Activated naive CD8-positive, alpha-beta T cell treated with anti-CD3 and anti-CD28 coated beads, Interleukin-2, amount 50 U/mL, for 24 hours (primary cell): ENCODE measurements at regions not wholly inside any gene's neighbourhood (a gene's known extent, or its start where the extent isn't known, plus 50 kb on each side); places are given as distances from the start of the nearest gene placed in this dataset.
"Not testable (repeated sequence)": the region's sequence is repeated elsewhere in the genome, so short reads cannot be mapped to it uniquely, and the experiment has no call there.

Experiments
- ATAC-seq: fragments of 150-1000 bp; cut with Tn5 transposase; one replicate; pipeline ENCODE4 v1.10.0; 2021
- DNase-seq: peaks from one replicate; pipeline ENCODE4 v3.0.0; 2021
- H3K27ac Mint-ChIP-seq: one replicate; pipeline ENCODE4 v1.8.0; 2021; ENCODE audit warnings: mild to moderate bottlenecking, mixed read lengths
- H3K27me3 Mint-ChIP-seq: one replicate; pipeline ENCODE4 v1.8.0; 2021; ENCODE audit warnings: mixed read lengths
- H3K36me3 Mint-ChIP-seq: one replicate; pipeline ENCODE4 v1.8.0; 2021; ENCODE audit warnings: low read depth, mixed read lengths
- H3K4me1 Mint-ChIP-seq: one replicate; pipeline ENCODE4 v1.8.0; 2021; ENCODE audit warnings: mixed read lengths
- H3K4me3 Mint-ChIP-seq: one replicate; pipeline ENCODE4 v1.8.0; 2021; ENCODE audit warnings: mild to moderate bottlenecking, moderate library complexity, mixed read lengths
- H3K9me3 Mint-ChIP-seq: one replicate; pipeline ENCODE4 v1.8.0; 2021; ENCODE audit warnings: mixed read lengths

GRCh38 chr9:29078063-29078666, 1504.9 kb upstream of the C9orf72 start:
- Mint-ChIP-seq H3K27ac (no peak overlapping the region), H3K36me3 (no peaks in the 10 kb centered on the region), H3K27me3 (no peaks in the 10 kb centered on the region), H3K4me1 (no peaks in the 10 kb centered on the region), H3K4me3 (no peak overlapping the region), H3K9me3 (no peaks in the 10 kb centered on the region)
- DNase-seq = no peak
- ATAC-seq = no peak

GRCh38 chr9:29100762-29101161, 1527.5 kb upstream of the C9orf72 start:
- Mint-ChIP-seq H3K4me3 (no peak overlapping the region), H3K27ac (no peak overlapping the region), H3K9me3 (peaks cover 4% of the 10 kb centered on the region), H3K27me3 (no peaks in the 10 kb centered on the region), H3K4me1 (no peaks in the 10 kb centered on the region), H3K36me3 (no peaks in the 10 kb centered on the region)
- DNase-seq (no peak), ATAC-seq (no peak)

GRCh38 chr9:29104166-29104565, 1530.9 kb upstream of the C9orf72 start:
- not testable (repeated sequence) for H3K36me3 Mint-ChIP-seq, H3K4me3 Mint-ChIP-seq, DNase-seq, H3K27ac Mint-ChIP-seq, H3K9me3 Mint-ChIP-seq, H3K27me3 Mint-ChIP-seq, H3K4me1 Mint-ChIP-seq, ATAC-seq

GRCh38 chr9:29118555-29118954, 1545.3 kb upstream of the C9orf72 start:
- no peak for ATAC-seq
- H3K36me3 Mint-ChIP-seq = no peaks in the 10 kb centered on the region
- no peaks in the 10 kb centered on the region for H3K27me3 Mint-ChIP-seq
- DNase-seq = no peak
- H3K4me1 Mint-ChIP-seq = no peaks in the 10 kb centered on the region
- H3K9me3 Mint-ChIP-seq = peaks cover 3% of the 10 kb centered on the region
- H3K4me3 Mint-ChIP-seq = no peak overlapping the region
- H3K27ac Mint-ChIP-seq = no peak overlapping the region

- Mint-ChIP-seq H3K27ac (no peak overlapping the region), H3K27me3 (no peaks in the 10 kb centered on the region), H3K4me3 (no peak overlapping the region), H3K4me1 (no peaks in the 10 kb centered on the region), H3K9me3 (peaks cover 7% of the 10 kb centered on the region), H3K36me3 (no peaks in the 10 kb centered on the region)
- DNase-seq (no peak), ATAC-seq (no peak)
Observed at GRCh38 chr9:29126783-29127182, 1553.5 kb upstream of the C9orf72 start.

GRCh38 chr9:29129763-29130162, 1556.5 kb upstream of the C9orf72 start:
- Mint-ChIP-seq H3K36me3 (no peaks in the 10 kb centered on the region), H3K9me3 (peaks cover 14% of the 10 kb centered on the region), H3K27ac (no peak overlapping the region), H3K4me3 (no peak overlapping the region), H3K4me1 (no peaks in the 10 kb centered on the region), H3K27me3 (no peaks in the 10 kb centered on the region)
- DNase-seq = no peak
- no peak for ATAC-seq

- Mint-ChIP-seq H3K27ac (no peak overlapping the region), H3K4me1 (no peaks in the 10 kb centered on the region), H3K9me3 (peaks cover 18% of the 10 kb centered on the region), H3K4me3 (no peak overlapping the region), H3K27me3 (no peaks in the 10 kb centered on the region), H3K36me3 (no peaks in the 10 kb centered on the region)
- no peak for ATAC-seq
- no peak for DNase-seq
Observed at GRCh38 chr9:29144476-29144875, 1571.2 kb upstream of the C9orf72 start.

GRCh38 chr9:29150606-29151005, 1577.3 kb upstream of the C9orf72 start:
- Mint-ChIP-seq H3K4me3 (no peak overlapping the region), H3K9me3 (peaks cover 5% of the 10 kb centered on the region), H3K27me3 (no peaks in the 10 kb centered on the region), H3K36me3 (no peaks in the 10 kb centered on the region), H3K4me1 (no peaks in the 10 kb centered on the region), H3K27ac (no peak overlapping the region)
- no peak for ATAC-seq
- DNase-seq = no peak

GRCh38 chr9:29160763-29161353, 1587.6 kb upstream of the C9orf72 start:
- Mint-ChIP-seq H3K9me3 (no peaks in the 10 kb centered on the region), H3K36me3 (no peaks in the 10 kb centered on the region), H3K27me3 (no peaks in the 10 kb centered on the region), H3K4me3 (no peak overlapping the region), H3K4me1 (no peaks in the 10 kb centered on the region), H3K27ac (no peak overlapping the region)
- DNase-seq (no peak), ATAC-seq (no peak)

- Mint-ChIP-seq H3K4me1 (no peaks in the 10 kb centered on the region), H3K27me3 (no peaks in the 10 kb centered on the region), H3K27ac (no peak overlapping the region), H3K36me3 (no peaks in the 10 kb centered on the region), H3K9me3 (no peaks in the 10 kb centered on the region), H3K4me3 (no peak overlapping the region)
- DNase-seq (no peak), ATAC-seq (no peak)
Observed at GRCh38 chr9:29174136-29174535, 1600.9 kb upstream of the C9orf72 start.

- ATAC-seq = no peak
Observed at GRCh38 chr9:29176231-29176630, 1603.0 kb upstream of the C9orf72 start.

GRCh38 chr9:29176786-29177185, 1603.5 kb upstream of the C9orf72 start:
- Mint-ChIP-seq H3K36me3 (no peaks in the 10 kb centered on the region), H3K27me3 (no peaks in the 10 kb centered on the region), H3K27ac (no peak overlapping the region), H3K4me1 (no peaks in the 10 kb centered on the region), H3K4me3 (no peak overlapping the region), H3K9me3 (no peaks in the 10 kb centered on the region)
- ATAC-seq (no peak), DNase-seq (no peak)

More at GRCh38 chr9:29176231-29176630, 1603.0 kb upstream of the C9orf72 start:
- no peak overlapping the region for H3K4me3 Mint-ChIP-seq
- H3K36me3 Mint-ChIP-seq = no peaks in the 10 kb centered on the region
- DNase-seq = no peak
- H3K4me1 Mint-ChIP-seq = no peaks in the 10 kb centered on the region
- no peaks in the 10 kb centered on the region for H3K9me3 Mint-ChIP-seq
- no peak overlapping the region for H3K27ac Mint-ChIP-seq
- no peaks in the 10 kb centered on the region for H3K27me3 Mint-ChIP-seq

GRCh38 chr9:29183971-29184370, 1610.7 kb upstream of the C9orf72 start:
- Mint-ChIP-seq H3K27ac (no peak overlapping the region), H3K9me3 (no peaks in the 10 kb centered on the region), H3K4me3 (no peak overlapping the region)

GRCh38 chr9:29188771-29189170, 1615.5 kb upstream of the C9orf72 start:
- DNase-seq, H3K27ac Mint-ChIP-seq, H3K4me3 Mint-ChIP-seq, H3K36me3 Mint-ChIP-seq, ATAC-seq, H3K4me1 Mint-ChIP-seq, H3K27me3 Mint-ChIP-seq, H3K9me3 Mint-ChIP-seq: not testable (repeated sequence)

More at GRCh38 chr9:29183971-29184370, 1610.7 kb upstream of the C9orf72 start:
- no peaks in the 10 kb centered on the region for H3K4me1 Mint-ChIP-seq
- no peaks in the 10 kb centered on the region for H3K36me3 Mint-ChIP-seq
- DNase-seq (no peak), ATAC-seq (no peak)
- H3K27me3 Mint-ChIP-seq = no peaks in the 10 kb centered on the region

GRCh38 chr9:29189221-29189620, 1615.9 kb upstream of the C9orf72 start:
- DNase-seq, H3K4me3 Mint-ChIP-seq, H3K27me3 Mint-ChIP-seq, ATAC-seq, H3K9me3 Mint-ChIP-seq, H3K36me3 Mint-ChIP-seq, H3K27ac Mint-ChIP-seq, H3K4me1 Mint-ChIP-seq: not testable (repeated sequence)

GRCh38 chr9:29198861-29199260, 1625.6 kb upstream of the C9orf72 start:
- H3K4me1 Mint-ChIP-seq = no peaks in the 10 kb centered on the region
- no peak overlapping the region for H3K4me3 Mint-ChIP-seq
- H3K27ac Mint-ChIP-seq = no peak overlapping the region
- no peak for ATAC-seq
- H3K9me3 Mint-ChIP-seq = no peaks in the 10 kb centered on the region
- H3K27me3 Mint-ChIP-seq = no peaks in the 10 kb centered on the region
- DNase-seq = no peak
- no peaks in the 10 kb centered on the region for H3K36me3 Mint-ChIP-seq
